ENCODE measurements at regions not wholly inside any gene's neighbourhood (a gene's known extent, or its start where the extent isn't known, plus 50 kb on each side); places are given as distances from the start of the nearest gene placed in this dataset.

DNA sequence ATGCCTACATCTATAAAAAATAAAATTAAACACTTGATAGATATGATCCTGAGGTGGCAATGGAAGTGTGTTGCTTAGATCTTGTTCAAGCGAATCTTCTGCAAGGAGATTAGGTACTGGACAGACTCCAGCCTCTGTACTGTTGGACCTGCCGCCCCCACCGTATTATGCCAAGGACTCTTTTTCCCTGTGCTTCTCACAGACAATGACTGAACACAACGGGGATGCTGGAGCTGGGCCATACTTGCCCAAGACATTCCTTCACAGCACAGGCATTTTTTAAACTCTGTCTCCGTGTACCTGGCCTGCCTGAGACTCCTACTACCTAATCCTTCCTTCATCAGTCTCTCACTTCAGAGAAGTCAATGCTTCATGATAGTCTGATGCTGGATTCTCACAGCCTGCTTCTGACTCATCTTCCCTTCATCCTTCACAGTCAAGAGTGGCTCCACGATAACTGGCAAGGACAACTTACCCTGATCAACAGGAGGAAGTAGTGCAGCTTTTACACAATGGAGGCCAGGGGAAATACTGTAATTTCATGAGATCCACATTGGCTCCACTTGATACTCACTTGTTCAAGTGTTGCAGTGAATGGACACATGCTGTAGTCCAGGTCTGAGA lies 754.6 kb upstream of the AGA start:
- TF ChIP-seq, protein P1, sequence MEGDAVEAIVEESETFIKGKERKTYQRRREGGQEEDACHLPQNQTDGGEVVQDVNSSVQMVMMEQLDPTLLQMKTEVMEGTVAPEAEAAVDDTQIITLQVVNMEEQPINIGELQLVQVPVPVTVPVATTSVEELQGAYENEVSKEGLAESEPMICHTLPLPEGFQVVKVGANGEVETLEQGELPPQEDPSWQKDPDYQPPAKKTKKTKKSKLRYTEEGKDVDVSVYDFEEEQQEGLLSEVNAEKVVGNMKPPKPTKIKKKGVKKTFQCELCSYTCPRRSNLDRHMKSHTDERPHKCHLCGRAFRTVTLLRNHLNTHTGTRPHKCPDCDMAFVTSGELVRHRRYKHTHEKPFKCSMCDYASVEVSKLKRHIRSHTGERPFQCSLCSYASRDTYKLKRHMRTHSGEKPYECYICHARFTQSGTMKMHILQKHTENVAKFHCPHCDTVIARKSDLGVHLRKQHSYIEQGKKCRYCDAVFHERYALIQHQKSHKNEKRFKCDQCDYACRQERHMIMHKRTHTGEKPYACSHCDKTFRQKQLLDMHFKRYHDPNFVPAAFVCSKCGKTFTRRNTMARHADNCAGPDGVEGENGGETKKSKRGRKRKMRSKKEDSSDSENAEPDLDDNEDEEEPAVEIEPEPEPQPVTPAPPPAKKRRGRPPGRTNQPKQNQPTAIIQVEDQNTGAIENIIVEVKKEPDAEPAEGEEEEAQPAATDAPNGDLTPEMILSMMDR (IDR thresholded peaks at IDR 0.05; ENCODE audit: insufficient read depth in 1 of 2, low read depth in 1 of 2, low read length in 1 of 2, severe bottlenecking in 1 of 2, unreplicated experiment in 1 of 2), result no peak
- H3K4me3 Mint-ChIP-seq (ENCODE audit: unreplicated experiment), result no peak overlapping the region
- Histone ChIP-seq H3K9me3 (no peaks in the 10 kb centered on the region), H3K4me1 (no peaks in the 10 kb centered on the region), H3K4me3 (ENCODE audit: low read depth, low read length) (no peak overlapping the region), H3K36me3 (ENCODE audit: control insufficient read depth, insufficient read depth, low read length) (no peaks in the 10 kb centered on the region), H3K27me3 (replicated peaks; ENCODE audit: control insufficient read depth, insufficient read depth, low read length) (no peaks in the 10 kb centered on the region)
- ChIA-PET CTCF (no interaction called here), POLR2A (no interaction called here)
- BruUV-seq (replicated peaks), result no TSS peak
- intact Hi-C loops (cut with micrococcal nuclease; ENCODE audit: unreplicated experiment), result no loop called here
- no peak overlapping the region for H3K27ac Mint-ChIP-seq (ENCODE audit: unreplicated experiment)
- no peaks in the 10 kb centered on the region for H3K4me1 Mint-ChIP-seq (ENCODE audit: low read depth, unreplicated experiment)
- no peaks in the 10 kb centered on the region for H3K36me3 Mint-ChIP-seq (ENCODE audit: insufficient read depth, unreplicated experiment)
- peaks cover 3% of the 10 kb centered on the region for H3K27me3 Mint-ChIP-seq (ENCODE audit: insufficient read depth, unreplicated experiment)
- no peak for DNase-seq
- H3K9me3 Mint-ChIP-seq (ENCODE audit: unreplicated experiment), result no peaks in the 10 kb centered on the region

DNA sequence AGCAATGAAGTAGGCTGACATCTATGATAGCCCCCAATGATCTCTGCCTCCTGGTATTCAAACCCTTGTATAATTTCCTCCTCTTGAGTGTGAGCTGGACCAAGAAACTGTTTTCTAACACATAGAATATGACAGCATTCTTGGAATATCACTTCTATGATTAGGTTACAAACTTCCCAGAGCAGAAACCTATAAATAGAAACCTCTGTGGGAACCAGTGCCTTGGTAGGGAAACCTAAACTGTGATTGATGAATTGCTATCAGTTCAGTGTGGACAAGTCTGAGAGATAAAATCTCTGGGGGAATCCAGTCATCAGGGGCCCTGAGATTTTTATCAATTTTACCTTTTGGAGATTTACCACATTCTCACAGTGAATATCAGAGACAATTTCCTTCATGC lies 756.5 kb upstream of the AGA start:
- intact Hi-C loops (cut with micrococcal nuclease; ENCODE audit: unreplicated experiment), result no loop called here
- no peak for DNase-seq
- no peaks in the 10 kb centered on the region for H3K9me3 ChIP-seq
- no TSS peak for BruUV-seq (replicated peaks)
- Mint-ChIP-seq H3K4me1 (ENCODE audit: low read depth, unreplicated experiment) (no peaks in the 10 kb centered on the region), H3K36me3 (ENCODE audit: insufficient read depth, unreplicated experiment) (no peaks in the 10 kb centered on the region), H3K27ac (ENCODE audit: unreplicated experiment) (no peak overlapping the region), H3K4me3 (ENCODE audit: unreplicated experiment) (no peak overlapping the region), H3K27me3 (ENCODE audit: insufficient read depth, unreplicated experiment) (no peaks in the 10 kb centered on the region), H3K9me3 (ENCODE audit: unreplicated experiment) (peaks cover 1% of the 10 kb centered on the region)
- H3K27me3 ChIP-seq (replicated peaks; ENCODE audit: control insufficient read depth, insufficient read depth, low read length), result no peaks in the 10 kb centered on the region
- ChIA-PET POLR2A (no interaction called here), CTCF (no interaction called here)
- TF ChIP-seq, protein P1 (IDR thresholded peaks at IDR 0.05; ENCODE audit: insufficient read depth in 1 of 2, low read depth in 1 of 2, low read length in 1 of 2, severe bottlenecking in 1 of 2, unreplicated experiment in 1 of 2), result no peak
- no peaks in the 10 kb centered on the region for H3K36me3 ChIP-seq (ENCODE audit: control insufficient read depth, insufficient read depth, low read length)
- H3K4me3 ChIP-seq (ENCODE audit: low read depth, low read length), result no peak overlapping the region
- H3K4me1 ChIP-seq, result no peaks in the 10 kb centered on the region

DNA sequence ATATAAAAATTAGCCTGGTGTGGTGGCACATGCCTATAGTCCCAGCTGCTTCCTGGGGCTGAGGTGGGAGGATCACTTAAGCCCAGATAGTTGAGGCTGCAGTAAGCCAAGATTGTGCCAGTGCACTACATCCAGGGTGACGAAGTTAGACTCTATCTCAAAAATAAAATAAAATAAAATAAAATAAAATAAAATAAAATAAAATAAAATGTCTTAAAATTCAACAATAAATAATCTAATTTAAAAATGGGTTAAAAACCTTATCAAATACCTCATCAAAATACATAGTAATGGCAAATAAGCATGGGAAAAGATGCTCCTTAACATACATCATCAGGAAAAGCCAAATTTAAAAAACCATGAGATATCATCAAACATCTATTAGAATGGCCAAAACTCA lies 760.2 kb upstream of the AGA start:
- CTCF ChIA-PET, result no interaction called here
- Histone ChIP-seq H3K4me3 (ENCODE audit: low read depth, low read length) (no peak overlapping the region), H3K27me3 (replicated peaks; ENCODE audit: control insufficient read depth, insufficient read depth, low read length) (no peaks in the 10 kb centered on the region), H3K9me3 (no peaks in the 10 kb centered on the region), H3K4me1 (no peaks in the 10 kb centered on the region), H3K36me3 (ENCODE audit: control insufficient read depth, insufficient read depth, low read length) (no peaks in the 10 kb centered on the region)
- no peak for DNase-seq
- Mint-ChIP-seq H3K36me3 (ENCODE audit: insufficient read depth, unreplicated experiment) (no peaks in the 10 kb centered on the region), H3K9me3 (ENCODE audit: unreplicated experiment) (peaks cover 15% of the 10 kb centered on the region), H3K4me1 (ENCODE audit: low read depth, unreplicated experiment) (no peaks in the 10 kb centered on the region), H3K27ac (ENCODE audit: unreplicated experiment) (no peak overlapping the region), H3K4me3 (ENCODE audit: unreplicated experiment) (no peak overlapping the region), H3K27me3 (ENCODE audit: insufficient read depth, unreplicated experiment) (no peaks in the 10 kb centered on the region)
- POLR2A ChIA-PET, result interaction anchor here (0.5 kb wide), 1 partner anchor 152 kb away, joined by 4 read pairs; no protein-coding TSS in a partner anchor
- no TSS peak for BruUV-seq (replicated peaks)
- intact Hi-C loops (cut with micrococcal nuclease; ENCODE audit: unreplicated experiment), result no loop called here
- TF ChIP-seq, protein P1 (IDR thresholded peaks at IDR 0.05; ENCODE audit: insufficient read depth in 1 of 2, low read depth in 1 of 2, low read length in 1 of 2, severe bottlenecking in 1 of 2, unreplicated experiment in 1 of 2), result no peak

Data from Caco-2 (cell line).